ENCODE measurements at regions not wholly inside any gene's neighbourhood (a gene's known extent, or its start where the extent isn't known, plus 50 kb on each side); places are given as distances from the start of the nearest gene placed in this dataset.

DNA sequence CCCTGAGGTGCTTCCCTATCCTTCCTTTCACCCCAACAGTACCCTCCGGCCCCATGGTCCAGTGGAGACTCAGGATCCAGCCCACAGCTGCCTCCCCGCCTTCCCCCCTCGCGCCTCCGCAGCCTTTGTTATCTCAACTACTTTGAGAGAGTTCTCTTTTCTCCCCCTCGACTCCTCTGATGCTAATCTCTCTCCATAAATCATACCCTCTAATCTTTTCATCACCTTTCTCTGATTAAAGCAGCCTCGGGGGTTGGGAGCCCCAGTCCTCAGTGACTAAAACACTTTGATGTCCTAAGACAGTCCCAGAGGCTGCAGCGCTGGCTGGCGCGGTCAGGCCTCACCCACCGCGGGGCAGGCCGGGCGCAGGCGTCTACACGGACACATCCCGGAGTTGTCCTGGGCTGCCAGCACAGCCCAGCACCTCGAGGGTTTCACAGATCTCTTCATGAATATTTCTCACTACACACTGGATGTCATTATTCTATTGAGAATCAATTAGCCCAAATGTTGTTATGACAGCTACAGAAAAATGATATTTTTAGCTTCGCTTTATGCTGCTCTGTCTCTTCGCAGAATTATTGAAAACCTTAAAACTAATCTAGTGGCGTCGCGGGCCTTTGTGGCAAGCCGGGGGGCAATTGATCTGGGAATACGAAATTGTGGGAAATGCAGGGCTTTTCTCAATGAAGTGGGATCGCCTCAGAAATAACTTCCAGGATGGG is 289.5 kb downstream of the RRAGC start:
- DNase-seq: no peak

DNA sequence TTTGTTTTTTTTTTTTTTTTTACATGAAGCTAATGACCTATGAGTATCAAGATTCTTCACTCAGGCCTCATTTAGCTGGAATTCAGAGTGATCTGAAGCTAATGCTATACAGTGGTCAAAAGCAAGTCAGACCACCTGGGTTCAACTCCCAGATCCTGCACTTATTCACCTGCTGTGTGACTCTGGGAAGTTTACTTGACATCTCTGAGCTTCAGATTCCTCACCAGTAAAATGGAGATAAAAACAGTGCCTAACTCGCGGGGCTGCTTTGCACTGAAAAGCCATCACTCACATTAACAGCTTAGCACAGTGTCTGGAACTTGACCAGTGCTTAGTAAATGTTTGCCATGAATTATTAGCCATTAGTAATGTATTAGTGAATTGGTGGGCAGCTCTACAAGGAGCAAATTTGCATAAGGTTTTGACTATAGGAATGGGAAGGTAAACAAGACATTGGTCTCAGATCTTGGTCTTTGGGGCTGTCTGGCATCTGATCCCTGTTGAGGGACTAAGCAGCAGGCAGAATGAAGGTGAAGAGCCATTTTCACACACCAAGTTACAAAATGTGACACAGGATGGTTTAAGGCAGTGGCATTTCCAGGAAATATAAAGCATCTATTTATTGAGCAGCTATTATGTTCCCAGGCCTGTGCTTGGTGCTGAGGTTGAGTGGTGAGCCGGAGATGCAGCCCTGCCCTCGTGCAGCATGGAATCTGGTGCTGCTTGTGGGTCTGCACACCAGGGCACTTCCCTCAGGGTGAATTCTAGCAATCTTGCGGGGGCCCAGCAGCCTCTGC is 291.3 kb downstream of the RRAGC start:
- no peak for DNase-seq

DNA sequence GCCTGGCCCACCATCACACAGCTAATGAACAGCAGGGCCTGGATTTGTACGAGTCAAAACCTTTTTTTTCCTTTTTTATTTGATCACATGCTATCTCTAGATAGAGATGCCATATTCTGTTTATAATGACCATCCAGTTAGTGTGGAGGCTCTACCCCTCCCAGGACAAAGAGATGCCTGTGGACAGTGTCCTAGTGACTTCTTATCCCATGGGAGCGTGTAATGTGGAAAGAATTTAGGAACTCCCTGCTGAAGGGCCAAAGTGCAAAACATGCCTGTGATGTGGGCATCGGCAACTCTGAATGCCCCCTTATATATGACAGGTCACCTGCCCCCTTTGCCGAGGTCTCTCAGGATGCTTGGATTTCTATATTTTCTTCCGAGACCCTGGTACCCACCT is 292.2 kb downstream of the RRAGC start:
- no peak for DNase-seq

DNA sequence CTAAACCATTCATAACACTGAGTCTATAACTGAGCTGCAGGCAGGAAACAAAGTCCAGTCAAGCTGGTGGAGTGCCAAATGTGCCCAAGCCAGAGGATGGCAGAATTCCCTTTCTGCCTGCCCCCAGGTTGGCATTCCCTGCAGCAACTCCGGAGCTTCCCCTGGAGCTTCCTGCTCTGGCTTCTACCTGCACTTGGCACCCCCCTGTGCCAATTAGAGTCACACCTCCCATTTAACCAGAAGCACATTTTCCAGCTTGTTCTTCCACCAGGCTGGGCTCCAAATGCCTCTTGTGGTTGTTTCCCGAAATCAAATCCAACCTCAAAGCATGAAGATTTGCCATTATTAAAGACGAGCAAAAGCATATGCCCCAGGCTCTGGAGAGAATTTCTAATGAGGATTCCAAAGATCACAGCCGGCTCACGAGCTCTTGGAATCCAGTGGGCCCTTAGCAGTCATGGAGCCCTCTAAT is 294.5 kb downstream of the RRAGC start:
- DNase-seq: no peak

DNA sequence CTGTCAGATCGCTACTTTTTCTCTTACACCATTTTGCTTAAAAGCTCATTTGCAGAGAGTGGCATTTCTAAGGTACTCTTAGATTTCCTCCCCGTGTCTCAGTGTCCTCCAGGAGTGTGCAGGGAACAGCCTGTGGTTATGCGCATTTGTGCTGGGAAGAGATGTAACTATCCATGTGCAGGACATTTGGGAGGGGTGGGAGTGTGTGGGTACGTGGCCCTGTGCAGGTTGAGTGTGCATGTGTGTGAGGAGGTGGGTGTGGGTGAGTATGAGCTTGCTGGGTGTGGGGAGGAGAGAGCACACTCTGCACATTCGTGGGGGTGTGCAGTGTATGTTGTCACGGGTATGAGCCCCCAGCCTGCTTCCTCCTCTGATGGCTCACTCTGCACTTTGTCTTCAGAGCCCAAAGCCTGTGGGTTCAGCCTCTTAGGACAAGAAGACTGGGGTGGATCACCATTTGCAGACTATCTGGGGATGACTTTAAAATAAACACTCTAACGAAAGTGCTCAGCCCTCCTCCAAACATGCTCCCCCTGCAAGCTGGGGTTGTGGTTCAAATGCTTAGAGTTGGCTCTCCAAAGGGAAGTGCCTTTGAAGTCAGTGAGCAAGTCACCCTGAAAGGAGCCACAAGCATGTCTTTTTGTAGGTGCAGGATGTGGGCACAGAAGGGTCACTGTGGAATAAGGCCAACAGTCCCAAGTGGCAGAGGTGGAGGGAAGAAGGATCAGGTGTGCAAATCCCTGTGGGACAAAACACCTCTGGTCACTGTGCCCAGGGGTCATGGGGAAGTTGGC is 295.4 kb downstream of the RRAGC start:
- DNase-seq: no peak

DNA sequence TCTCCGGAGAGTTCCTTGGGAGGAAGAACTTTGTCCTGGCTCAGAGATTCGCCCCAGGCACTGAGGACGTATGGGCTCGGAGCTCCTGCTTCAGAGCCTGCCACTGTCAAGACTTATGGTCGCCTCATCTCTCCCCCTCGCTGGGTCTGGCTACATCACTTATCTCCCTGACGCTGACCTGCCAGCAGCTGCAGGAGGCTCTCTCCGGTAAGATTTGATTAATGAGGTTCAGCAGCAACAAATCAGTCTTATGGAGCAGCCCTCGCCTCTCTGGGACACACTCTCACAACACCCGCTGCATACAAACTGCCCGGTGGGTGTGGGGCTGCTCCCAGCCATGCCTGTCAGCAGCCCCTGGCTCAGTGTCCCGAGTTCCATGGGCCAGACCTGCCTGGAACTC is 297.8 kb downstream of the RRAGC start:
- DNase-seq: no peak

DNA sequence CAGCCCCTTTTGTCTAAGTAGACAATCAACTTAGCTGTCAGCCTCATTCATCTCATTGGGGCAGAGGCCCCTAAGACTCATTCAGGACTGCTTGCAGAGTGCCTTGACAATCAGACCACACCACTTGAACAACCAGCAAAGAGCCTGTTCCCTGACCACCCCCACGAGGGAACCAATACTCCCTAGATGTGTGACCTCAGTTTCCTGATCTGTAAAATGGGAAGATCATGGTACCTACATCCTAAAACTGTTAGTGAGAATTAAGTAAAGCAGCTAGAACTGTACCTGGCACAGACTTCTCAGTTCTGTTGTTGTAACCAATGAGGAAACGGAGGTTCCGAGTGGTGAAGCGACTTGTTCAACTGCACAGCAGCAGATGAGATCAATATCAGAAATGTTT is 298.5 kb downstream of the RRAGC start:
- no peak for DNase-seq

DNA sequence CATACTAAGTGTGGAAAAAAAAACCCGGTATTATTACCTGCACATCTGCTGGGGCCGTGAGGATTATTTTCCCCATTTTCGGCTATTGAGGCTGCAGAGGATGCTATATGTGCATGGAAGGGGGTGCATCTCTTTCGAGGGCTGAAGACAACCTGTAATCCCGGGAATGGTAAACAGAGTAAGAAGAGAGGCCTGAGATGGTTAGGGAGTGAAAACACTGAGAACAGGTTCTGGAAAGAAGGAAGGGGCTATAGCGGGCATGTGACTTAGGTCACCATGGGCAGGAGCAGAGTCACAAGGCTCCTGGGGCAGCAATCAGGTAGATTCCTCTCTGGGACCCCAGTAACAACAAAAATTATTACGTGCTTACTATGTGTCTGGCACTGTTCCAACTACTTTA is 299.1 kb downstream of the RRAGC start:
- DNase-seq: no peak

DNA sequence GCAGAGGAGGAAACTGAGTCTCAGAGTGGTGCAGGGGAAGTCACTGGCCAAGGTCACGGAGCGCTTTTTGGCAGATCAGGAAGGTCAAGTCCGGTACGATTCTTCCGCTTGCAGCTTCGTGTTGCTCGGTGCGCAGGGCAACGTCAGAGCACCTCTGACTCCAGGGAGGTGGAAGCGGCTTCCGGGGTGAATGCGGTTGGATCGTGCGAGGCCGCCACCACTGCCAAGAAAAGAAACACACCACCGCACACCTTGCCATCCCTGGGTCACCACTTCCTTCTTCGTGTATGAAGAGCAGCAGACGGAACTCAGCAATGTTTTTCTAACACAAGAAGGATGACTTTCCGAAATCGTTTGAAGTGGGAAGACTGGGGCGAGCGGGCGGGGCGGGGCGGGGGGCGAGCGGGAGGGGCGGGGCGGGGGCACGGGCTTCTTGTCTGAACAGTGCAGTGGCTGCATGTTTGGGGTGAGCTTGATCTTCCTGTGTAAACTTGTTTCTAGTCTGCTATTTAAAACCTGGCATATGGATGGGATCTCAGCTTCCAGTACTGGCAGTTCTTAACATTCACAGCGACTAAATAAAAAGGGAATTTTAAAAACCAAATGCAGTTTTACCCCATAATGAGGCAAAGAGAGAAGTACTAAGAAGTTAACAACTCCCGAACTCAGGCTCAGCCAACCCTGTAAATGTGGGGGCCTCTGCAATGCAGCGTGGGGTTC is 300.0 kb downstream of the RRAGC start:
- DNase-seq: no peak

DNA sequence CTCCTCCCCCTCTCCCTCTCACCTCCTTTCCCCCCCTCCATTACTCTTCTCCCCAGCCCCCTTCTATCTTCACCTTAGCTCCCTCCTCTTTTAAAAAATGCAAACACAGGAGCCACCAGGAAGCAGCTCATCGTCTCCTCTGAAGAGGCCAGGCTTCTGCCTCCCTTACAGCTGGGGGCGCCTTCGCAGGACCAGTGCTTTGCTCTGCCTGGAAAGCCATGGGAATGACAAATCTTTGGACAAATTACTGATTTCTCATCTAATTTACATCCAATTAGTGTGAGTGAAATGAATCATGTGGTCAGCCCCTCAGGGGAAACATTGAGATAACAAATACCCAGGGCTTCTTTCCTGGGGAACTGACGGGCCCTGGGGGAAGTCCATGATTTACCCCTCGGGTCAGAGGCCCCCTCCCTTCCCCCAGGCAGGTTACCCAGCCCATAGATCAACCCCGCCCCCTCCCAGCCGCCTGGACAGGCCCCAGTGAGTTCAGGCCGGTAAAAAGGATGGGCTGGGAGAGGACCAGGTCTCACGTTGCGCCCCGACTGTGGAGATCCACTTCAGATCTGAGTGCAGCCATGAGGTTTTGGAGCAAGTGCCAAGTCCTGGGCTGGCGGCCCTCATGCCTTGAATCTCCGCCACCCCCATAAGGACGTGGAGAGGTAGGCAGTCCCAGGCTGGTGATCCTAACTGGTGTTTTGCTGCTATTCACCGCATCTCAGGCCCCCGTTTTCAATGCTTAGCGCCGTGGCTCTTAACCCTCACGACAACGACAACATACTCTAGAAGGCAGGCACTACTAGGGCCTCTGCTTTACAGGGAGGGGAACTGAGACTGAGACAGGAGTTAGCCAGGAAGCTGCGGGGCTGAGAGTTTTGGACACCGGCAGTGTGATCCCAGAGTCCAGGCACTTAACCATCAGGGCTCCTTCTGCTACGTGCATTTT is 300.8 kb downstream of the RRAGC start:
- DNase-seq: no peak

DNA sequence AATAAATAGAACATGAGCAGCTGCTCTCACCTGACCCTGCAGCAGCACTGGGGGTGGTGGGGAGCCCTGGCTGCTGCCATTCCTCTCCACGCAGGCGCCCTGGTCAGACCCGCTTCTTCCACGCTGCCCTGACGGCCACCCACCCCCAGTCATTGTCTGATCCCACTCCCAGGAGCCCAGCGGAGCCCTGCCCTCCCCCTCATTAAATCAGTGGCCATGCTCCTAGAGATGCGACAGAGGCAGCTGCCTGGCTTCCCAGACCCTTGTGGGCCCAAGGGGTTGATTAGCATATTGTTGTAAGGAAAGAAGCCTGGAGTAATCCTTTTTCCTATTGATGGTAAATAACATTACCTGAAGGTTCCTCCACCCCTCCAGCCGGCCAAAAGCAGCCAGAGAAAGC is 301.5 kb downstream of the RRAGC start:
- DNase-seq: no peak

DNA sequence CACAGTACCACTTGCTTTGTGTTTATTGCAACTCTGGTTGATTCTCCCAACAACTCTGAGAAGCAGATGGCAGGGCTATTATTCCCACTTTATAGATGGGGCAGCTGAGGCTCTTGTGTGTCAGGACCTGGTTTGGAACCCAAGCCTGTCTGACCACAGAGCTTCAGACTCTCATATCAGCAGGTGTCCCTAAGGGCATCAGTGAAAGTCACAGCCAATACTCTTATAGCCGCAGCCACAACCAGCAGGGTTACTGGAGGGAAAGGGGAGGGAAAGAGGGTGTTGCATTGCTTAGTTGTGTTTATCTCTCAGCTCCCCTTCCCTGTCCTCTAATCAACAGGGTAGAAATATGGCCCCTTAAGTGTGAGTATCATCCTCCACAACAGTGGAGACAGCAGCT is 304.0 kb downstream of the RRAGC start:
- DNase-seq: no peak

DNA sequence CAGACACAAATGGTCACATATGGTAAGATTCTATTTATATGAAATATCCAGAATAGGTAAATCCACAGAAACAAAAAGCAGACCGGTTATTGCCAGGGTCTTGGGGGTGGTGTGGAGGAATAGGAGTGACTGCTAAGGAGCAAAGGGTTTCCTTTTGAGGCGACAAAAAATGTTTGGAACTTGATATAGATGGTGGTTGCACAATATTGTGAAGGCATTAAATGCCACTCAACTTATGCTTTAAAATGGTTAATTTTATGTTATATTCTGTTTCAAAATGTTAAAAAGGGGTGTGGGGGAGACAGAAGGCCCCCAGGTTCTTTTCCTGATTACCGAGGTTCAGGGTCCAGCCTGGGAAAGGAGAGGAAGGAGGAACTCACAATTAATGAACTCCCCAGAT is 304.4 kb downstream of the RRAGC start:
- DNase-seq: no peak

DNA sequence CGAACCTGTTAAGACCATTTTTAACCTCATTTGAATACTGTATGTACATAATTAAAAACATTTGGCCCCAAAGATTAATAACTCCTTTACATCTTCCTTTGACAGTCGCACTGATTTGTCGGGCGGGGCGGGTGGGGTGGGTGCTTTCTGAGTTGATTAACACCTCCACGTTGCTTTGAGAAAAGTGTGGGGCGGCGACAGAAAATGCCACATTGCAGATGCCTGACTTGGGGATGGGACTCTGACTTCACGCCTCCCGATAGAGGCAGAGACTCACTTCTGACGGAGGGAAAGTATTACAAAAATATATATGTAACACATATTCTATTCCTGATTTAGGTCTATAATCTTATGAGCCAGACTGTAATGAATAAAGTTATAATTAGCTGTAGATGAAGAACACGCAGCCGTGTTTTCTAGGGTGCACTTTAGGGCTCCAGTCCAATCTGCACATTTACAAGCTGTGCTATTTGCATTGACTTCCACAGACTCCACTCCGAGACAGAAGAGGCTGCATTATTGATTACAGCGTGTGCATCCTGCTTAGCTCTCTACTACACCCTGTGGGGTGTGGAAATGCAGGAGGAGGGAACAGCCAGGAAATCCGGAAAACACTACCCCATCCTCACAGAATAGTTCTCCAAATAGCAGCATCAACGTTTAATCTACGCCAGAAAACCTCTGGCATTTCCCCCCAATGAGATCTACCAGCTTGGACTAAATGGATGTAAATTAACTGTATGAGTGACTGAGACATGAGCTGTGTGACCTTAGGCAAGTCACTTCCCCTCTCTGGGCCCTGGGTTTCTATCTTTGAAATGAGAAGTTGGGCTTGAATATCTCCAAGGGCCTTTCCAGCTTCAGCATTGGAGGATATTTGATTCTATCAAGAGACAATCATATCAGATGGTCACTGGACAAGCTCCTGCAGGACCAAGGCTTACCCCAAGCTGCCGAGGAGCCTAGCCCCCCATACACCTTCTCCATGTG is 308.0 kb downstream of the RRAGC start:
- DNase-seq: no peak

DNA sequence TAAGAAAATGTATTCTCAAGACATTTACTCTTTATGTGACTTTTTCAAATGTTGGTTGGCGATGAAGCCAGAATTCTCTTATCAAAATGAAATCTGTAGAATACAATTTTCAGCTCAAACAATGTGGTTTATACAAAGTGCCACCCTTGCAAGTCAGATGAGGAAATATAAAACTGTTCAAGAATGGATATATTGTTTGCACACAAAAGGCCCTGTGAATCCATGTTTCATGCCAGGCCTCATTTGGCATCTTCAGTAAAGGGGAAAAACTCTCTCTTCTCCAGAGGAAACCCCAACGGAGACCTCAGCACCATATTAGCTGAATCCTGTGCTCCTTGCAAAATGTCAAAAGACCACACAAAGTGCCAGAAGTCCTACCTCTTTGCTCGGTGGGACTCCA is 310.4 kb downstream of the RRAGC start:
- no peak for DNase-seq

DNA sequence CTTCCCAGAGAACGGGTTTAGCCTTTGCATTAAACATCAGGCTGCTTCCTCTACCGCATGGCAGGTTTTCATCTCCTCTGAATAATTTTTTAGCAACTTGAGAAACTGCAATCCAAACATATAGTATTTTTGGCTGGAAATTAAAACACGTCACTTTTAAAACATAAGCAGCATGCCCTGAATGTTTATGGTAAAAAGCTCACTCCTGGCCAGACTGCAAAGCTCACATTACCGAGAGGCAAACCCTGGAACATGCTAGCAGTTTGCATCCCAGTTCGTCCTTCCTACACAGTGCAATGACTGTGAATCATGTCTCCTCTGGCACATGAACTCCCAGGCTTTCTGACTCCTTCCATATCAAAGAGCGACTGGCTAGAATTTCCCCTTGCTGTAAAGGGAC is 312.3 kb downstream of the RRAGC start:
- no peak for DNase-seq

DNA sequence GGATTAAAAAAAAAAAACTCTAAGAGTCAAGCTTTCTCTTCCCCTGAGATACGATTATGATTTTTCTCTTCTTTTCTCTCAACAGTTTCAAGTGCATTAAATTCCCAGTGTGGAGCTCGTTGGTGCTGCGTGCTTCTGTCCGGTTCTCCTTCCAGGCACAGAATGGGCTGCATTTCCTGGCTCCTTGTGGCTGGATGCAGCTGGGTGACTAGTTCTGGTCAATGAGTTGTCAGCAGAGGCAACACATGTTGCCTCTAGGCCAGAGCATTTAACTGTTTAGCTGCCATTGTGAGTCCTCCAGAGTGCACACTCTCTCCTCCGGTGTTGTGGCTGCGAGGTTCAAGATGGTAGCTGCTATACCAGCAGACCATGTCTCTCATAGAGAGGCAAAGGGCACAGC is 312.9 kb downstream of the RRAGC start:
- no peak for DNase-seq

DNA sequence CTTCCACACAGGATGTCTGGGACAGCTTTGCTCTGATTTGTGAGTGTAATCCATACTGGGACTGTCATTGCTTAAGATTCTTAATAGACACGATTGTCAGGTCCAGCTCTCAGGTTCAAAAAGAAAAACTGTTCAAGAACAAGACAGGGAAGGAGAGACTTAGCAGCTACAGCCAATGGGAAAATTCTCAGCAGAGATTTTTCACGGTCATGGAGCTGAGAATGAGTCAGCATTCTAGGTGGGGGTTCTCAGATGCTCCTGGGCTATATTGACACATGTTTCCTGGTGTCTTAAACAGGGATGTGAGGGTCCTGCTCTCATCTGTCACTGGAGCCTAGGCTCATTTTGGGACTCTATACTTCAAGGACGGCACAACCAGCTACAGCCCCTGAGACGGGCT is 318.3 kb downstream of the RRAGC start:
- no peak for DNase-seq

DNA sequence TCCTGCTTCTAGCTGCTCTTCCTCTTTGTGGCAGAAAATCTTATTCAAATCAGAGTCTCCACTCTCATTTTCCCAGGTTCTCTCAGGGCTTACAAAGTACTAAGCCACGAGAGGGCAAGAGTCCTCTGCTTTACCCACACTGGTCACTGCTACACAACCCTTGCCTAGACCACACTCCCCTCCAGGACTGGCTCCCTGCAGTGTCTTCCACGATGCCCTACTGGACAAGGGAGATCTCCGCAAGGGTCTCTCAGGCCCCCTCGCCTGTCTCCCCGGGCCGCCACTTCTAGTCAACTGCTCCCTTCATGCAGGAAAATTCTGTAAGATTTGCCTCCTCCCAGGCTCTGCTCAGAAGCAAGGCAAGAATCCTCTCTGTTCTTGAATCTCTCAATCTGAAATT is 319.6 kb downstream of the RRAGC start:
- DNase-seq: no peak

DNA sequence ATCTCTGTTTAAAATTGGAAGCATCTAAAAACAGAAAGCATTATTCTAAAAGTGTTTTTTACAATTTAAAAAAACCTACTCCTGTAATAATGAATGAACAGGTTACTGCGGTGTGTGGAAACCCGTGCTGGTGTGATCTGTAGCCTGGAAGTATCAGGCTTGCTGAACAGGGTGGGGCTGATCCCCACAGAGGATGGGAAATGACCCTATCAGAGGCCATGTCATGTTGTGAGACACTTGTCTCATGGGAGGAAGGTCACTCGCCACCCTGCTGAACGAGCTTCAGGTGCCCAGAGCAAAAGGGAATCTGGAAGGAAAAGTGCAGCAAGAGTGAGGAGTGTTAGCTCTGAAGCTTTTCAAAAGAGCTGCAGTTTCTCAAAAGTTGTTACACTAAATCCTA is 320.7 kb downstream of the RRAGC start:
- no peak for DNase-seq

DNA sequence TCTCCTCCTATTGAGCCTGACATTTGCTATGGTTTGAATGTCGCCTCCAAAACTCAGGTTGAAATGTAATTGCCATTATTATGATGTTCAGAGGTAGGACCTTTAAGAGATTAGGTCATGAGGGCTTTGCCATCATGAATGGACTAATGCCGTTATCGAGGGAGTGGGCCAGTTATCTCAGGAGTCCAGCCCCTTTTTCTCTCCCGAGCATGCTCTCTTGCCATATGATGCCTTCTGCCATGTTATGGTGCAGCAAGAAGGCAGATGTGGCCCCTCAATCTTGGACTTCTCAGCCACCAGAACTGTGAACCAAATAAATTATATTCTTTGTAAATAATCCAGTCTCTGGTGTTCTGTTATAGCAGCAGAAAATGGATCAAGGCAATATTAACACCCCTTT is 323.5 kb downstream of the RRAGC start:
- DNase-seq: no peak

Measured in NCI-H774 (cell line).